HEK293 (cell line): ENCODE measurements at regions not wholly inside any gene's neighbourhood (a gene's known extent, or its start where the extent isn't known, plus 50 kb on each side); places are given as distances from the start of the nearest gene placed in this dataset.

Experiments used
- OSR2 ChIP-seq: fragments of 450-650 bp; formaldehyde crosslinking; IDR thresholded peaks from 2 replicates; pipeline ENCODE4 v1.5.1; 2016; ENCODE audit warnings: missing biosample characterization, missing genetic modification characterization
- TCF7L2 ChIP-seq: IDR thresholded peaks from 2 replicates; pipeline ENCODE4 v1.6.1; 2011; ENCODE audit warnings: low read depth, mild to moderate bottlenecking, inconsistent platforms, low read length, moderate library complexity, borderline replicate concordance
- ZFP41 ChIP-seq: fragments of 450-650 bp; formaldehyde crosslinking; IDR thresholded peaks from 2 replicates; pipeline ENCODE4 v1.5.1; 2016; ENCODE audit warnings: missing biosample characterization, missing genetic modification characterization, borderline replicate concordance
- ZNF174 ChIP-seq: fragments of 450-650 bp; formaldehyde crosslinking; IDR thresholded peaks from 2 replicates; pipeline ENCODE4 v1.5.0; 2017; ENCODE audit warnings: missing biosample characterization, mild to moderate bottlenecking, missing genetic modification characterization
- ZNF223 ChIP-seq: fragments of 450-650 bp; formaldehyde crosslinking; IDR thresholded peaks from 2 replicates; pipeline ENCODE4 v1.5.1; 2016; ENCODE audit warnings: missing biosample characterization, missing genetic modification characterization
- ZNF324 ChIP-seq: fragments of 450-650 bp; formaldehyde crosslinking; IDR thresholded peaks from 2 replicates; pipeline ENCODE4 v1.5.1; 2016; ENCODE audit warnings: missing biosample characterization, missing genetic modification characterization
- ZNF426 ChIP-seq: fragments of 450-650 bp; formaldehyde crosslinking; IDR thresholded peaks from 2 replicates; pipeline ENCODE4 v1.5.1; 2017; ENCODE audit warnings: missing biosample characterization, missing genetic modification characterization, mild to moderate bottlenecking, inconsistent platforms, moderate library complexity
- TF ChIP-seq, protein P1 (sequence below): fragments of 450-650 bp; formaldehyde crosslinking; IDR thresholded peaks from 2 replicates; pipeline ENCODE4 v1.5.1; 2016; ENCODE audit warnings: missing biosample characterization, missing genetic modification characterization
- TF ChIP-seq, protein P2 (sequence below): fragments of 450-650 bp; formaldehyde crosslinking; IDR thresholded peaks from 2 replicates; pipeline ENCODE4 v1.5.1; 2016; ENCODE audit warnings: missing biosample characterization, missing genetic modification characterization

DNA sequence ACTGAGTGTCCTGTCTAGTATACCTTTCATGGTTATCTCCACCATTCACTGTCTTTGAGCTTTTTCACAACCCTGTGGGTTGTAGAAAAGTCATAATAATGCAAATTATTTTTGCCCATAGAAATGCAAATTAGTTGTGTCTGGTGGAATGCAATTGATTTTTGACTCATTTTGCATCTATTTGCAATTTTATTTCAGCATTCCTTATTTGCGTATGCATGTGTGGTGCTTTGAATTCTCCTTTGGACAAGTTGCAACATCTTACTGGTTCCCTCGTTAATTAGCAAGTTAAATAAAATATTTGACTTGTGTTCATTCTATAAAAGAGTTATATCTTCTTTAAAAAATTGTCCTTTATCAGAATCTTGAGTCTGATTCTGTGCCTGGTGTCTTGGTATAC, 297.3 kb upstream of the CASK start:
- TF ChIP-seq OSR2: no peak
- TF ChIP-seq, protein P1, sequence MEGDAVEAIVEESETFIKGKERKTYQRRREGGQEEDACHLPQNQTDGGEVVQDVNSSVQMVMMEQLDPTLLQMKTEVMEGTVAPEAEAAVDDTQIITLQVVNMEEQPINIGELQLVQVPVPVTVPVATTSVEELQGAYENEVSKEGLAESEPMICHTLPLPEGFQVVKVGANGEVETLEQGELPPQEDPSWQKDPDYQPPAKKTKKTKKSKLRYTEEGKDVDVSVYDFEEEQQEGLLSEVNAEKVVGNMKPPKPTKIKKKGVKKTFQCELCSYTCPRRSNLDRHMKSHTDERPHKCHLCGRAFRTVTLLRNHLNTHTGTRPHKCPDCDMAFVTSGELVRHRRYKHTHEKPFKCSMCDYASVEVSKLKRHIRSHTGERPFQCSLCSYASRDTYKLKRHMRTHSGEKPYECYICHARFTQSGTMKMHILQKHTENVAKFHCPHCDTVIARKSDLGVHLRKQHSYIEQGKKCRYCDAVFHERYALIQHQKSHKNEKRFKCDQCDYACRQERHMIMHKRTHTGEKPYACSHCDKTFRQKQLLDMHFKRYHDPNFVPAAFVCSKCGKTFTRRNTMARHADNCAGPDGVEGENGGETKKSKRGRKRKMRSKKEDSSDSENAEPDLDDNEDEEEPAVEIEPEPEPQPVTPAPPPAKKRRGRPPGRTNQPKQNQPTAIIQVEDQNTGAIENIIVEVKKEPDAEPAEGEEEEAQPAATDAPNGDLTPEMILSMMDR (tag by site-specific recombination): no peak
- TF ChIP-seq, protein P2, sequence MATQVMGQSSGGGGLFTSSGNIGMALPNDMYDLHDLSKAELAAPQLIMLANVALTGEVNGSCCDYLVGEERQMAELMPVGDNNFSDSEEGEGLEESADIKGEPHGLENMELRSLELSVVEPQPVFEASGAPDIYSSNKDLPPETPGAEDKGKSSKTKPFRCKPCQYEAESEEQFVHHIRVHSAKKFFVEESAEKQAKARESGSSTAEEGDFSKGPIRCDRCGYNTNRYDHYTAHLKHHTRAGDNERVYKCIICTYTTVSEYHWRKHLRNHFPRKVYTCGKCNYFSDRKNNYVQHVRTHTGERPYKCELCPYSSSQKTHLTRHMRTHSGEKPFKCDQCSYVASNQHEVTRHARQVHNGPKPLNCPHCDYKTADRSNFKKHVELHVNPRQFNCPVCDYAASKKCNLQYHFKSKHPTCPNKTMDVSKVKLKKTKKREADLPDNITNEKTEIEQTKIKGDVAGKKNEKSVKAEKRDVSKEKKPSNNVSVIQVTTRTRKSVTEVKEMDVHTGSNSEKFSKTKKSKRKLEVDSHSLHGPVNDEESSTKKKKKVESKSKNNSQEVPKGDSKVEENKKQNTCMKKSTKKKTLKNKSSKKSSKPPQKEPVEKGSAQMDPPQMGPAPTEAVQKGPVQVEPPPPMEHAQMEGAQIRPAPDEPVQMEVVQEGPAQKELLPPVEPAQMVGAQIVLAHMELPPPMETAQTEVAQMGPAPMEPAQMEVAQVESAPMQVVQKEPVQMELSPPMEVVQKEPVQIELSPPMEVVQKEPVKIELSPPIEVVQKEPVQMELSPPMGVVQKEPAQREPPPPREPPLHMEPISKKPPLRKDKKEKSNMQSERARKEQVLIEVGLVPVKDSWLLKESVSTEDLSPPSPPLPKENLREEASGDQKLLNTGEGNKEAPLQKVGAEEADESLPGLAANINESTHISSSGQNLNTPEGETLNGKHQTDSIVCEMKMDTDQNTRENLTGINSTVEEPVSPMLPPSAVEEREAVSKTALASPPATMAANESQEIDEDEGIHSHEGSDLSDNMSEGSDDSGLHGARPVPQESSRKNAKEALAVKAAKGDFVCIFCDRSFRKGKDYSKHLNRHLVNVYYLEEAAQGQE (tag by site-specific recombination): no peak
- TF ChIP-seq ZFP41 (tag by site-specific recombination): no peak
- no peak for TF ChIP-seq ZNF174 (tag by site-specific recombination)
- TF ChIP-seq ZNF426: no peak
- TF ChIP-seq TCF7L2: no peak
- TF ChIP-seq ZNF223 (tag by site-specific recombination): no peak
- TF ChIP-seq ZNF324: no peak
